IPS-15b (cell line): ENCODE measurements at regions not wholly inside any gene's neighbourhood (a gene's known extent, or its start where the extent isn't known, plus 50 kb on each side); places are given as distances from the start of the nearest gene placed in this dataset.

ENCODE experiments used
- H3K27me3 ChIP-seq: one replicate; pipeline ENCODE4 v1.6.1; 2013; ENCODE audit warnings: low read length; ENCODE audit not compliant: control insufficient read depth, insufficient read depth
- H3K36me3 ChIP-seq: one replicate; pipeline ENCODE4 v1.6.1; 2013; ENCODE audit warnings: low read length; ENCODE audit not compliant: control insufficient read depth, insufficient read depth
- H3K4me1 ChIP-seq: one replicate; pipeline ENCODE4 v1.6.1; 2013; ENCODE audit warnings: mild to moderate bottlenecking, low read length; ENCODE audit not compliant: control insufficient read depth, insufficient read depth
- H3K4me3 ChIP-seq: one replicate; pipeline ENCODE4 v1.5.1; 2013; ENCODE audit warnings: low read depth, low read length
- H3K9ac ChIP-seq: one replicate; pipeline ENCODE4 v1.6.1; 2013; ENCODE audit warnings: low read depth, mild to moderate bottlenecking, low read length
- H3K9me3 ChIP-seq: one replicate; pipeline ENCODE4 v1.6.1; 2013; ENCODE audit warnings: mild to moderate bottlenecking, low read length; ENCODE audit not compliant: control insufficient read depth, insufficient read depth

DNA sequence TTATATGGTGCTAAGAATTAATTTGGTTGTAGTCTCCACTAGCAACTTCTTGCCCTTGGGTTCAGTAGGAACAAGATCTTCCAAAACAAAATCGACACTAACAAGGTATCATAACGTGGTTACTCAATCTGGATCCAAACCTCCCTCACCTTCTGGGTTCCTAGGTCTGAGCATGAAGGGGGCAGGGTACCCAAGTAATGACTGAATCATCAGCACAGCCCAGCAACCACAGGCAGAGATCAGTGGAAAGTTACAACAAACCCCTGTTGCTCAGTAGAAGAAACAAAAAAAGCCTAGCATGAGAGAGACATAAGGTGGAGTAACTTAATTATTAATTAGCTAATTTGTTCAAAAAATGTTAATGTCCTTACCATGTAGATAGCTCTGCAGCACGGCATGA, 221.4 kb downstream of the BLID start:
- no peaks in the 10 kb centered on the region for H3K27me3 ChIP-seq
- H3K9ac ChIP-seq, result no peak overlapping the region
- H3K9me3 ChIP-seq, result no peaks in the 10 kb centered on the region
- H3K4me3 ChIP-seq, result no peak overlapping the region
- H3K36me3 ChIP-seq, result no peaks in the 10 kb centered on the region
- no peaks in the 10 kb centered on the region for H3K4me1 ChIP-seq

DNA sequence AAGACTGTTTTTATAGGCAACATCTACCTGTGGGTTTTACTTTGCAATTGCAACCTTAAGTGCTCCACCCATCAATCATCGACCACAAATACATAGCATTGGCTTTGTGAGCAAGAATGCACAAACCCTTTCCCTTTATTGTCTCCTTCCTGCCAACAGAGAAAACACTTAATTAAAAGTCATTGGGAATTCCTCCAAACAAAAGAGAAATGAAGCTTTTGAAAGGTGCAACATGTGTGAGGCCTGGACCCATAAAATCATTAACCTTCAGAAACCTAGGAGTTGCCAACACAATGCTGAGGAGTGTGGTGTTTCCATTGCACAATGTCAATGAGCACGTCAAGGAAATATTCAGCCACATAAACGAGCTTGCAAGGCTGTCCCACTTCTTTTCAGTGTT, 223.2 kb downstream of the BLID start:
- Histone ChIP-seq H3K4me1 (no peaks in the 10 kb centered on the region), H3K27me3 (no peaks in the 10 kb centered on the region), H3K9ac (no peak overlapping the region), H3K4me3 (no peak overlapping the region), H3K36me3 (no peaks in the 10 kb centered on the region), H3K9me3 (no peaks in the 10 kb centered on the region)

- Histone ChIP-seq H3K36me3 (no peaks in the 10 kb centered on the region), H3K27me3 (no peaks in the 10 kb centered on the region), H3K4me3 (no peak overlapping the region), H3K4me1 (no peaks in the 10 kb centered on the region), H3K9me3 (no peaks in the 10 kb centered on the region), H3K9ac (no peak overlapping the region)
Observed at GRCh38 chr11:121892131-121892681, 223.8 kb downstream of the BLID start.

GRCh38 chr11:121890946-121891515, 225.0 kb downstream of the BLID start:
- H3K4me1 ChIP-seq, result no peaks in the 10 kb centered on the region
- no peaks in the 10 kb centered on the region for H3K36me3 ChIP-seq
- H3K9me3 ChIP-seq, result no peaks in the 10 kb centered on the region
- no peaks in the 10 kb centered on the region for H3K27me3 ChIP-seq
- H3K9ac ChIP-seq, result no peak overlapping the region
- no peak overlapping the region for H3K4me3 ChIP-seq

GRCh38 chr11:121890377-121890776, 225.6 kb downstream of the BLID start:
- Histone ChIP-seq H3K36me3 (no peaks in the 10 kb centered on the region), H3K4me3 (no peak overlapping the region), H3K9me3 (no peaks in the 10 kb centered on the region), H3K27me3 (no peaks in the 10 kb centered on the region), H3K4me1 (no peaks in the 10 kb centered on the region), H3K9ac (no peak overlapping the region)

GRCh38 chr11:121889931-121890330, 226.1 kb downstream of the BLID start:
- no peaks in the 10 kb centered on the region for H3K9me3 ChIP-seq
- H3K4me1 ChIP-seq, result no peaks in the 10 kb centered on the region
- no peak overlapping the region for H3K4me3 ChIP-seq
- H3K9ac ChIP-seq, result no peak overlapping the region
- H3K27me3 ChIP-seq, result no peaks in the 10 kb centered on the region
- no peaks in the 10 kb centered on the region for H3K36me3 ChIP-seq

DNA sequence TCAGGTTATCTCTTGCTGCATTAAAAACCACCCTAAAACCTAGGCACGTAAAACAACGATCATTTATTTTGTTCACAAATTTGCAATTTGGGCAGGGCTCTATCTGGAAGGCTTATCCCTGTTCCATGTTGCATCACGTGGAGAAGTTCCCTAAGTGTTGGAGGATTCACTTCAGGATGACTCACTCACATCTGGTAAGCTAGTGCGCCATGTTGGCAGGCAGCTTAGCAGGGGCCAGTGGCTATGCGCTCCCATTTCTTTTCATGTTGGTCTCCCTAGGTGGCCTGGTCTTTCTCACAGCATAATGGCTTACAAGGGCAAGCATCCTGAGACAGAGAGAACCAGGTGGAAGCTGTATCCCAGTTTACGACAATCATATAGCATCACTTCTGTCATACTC, 226.8 kb downstream of the BLID start:
- H3K9me3 ChIP-seq, result no peaks in the 10 kb centered on the region
- no peaks in the 10 kb centered on the region for H3K27me3 ChIP-seq
- no peaks in the 10 kb centered on the region for H3K4me1 ChIP-seq
- H3K9ac ChIP-seq, result no peak overlapping the region
- H3K4me3 ChIP-seq, result no peak overlapping the region
- no peaks in the 10 kb centered on the region for H3K36me3 ChIP-seq

- no peak overlapping the region for H3K9ac ChIP-seq
- no peak overlapping the region for H3K4me3 ChIP-seq
- no peaks in the 10 kb centered on the region for H3K9me3 ChIP-seq
Observed at GRCh38 chr11:121887976-121888557, 227.9 kb downstream of the BLID start.

GRCh38 chr11:121887569-121887968, 228.4 kb downstream of the BLID start:
- Histone ChIP-seq H3K36me3 (no peaks in the 10 kb centered on the region), H3K9me3 (no peaks in the 10 kb centered on the region), H3K27me3 (no peaks in the 10 kb centered on the region), H3K9ac (no peak overlapping the region), H3K4me1 (no peaks in the 10 kb centered on the region), H3K4me3 (no peak overlapping the region)

More at GRCh38 chr11:121887976-121888557, 227.9 kb downstream of the BLID start:
- Histone ChIP-seq H3K27me3 (no peaks in the 10 kb centered on the region), H3K36me3 (no peaks in the 10 kb centered on the region), H3K4me1 (no peaks in the 10 kb centered on the region)

- Histone ChIP-seq H3K4me3 (no peak overlapping the region), H3K9me3 (no peaks in the 10 kb centered on the region), H3K36me3 (no peaks in the 10 kb centered on the region), H3K9ac (no peak overlapping the region), H3K27me3 (no peaks in the 10 kb centered on the region), H3K4me1 (no peaks in the 10 kb centered on the region)
Observed at GRCh38 chr11:121886996-121887395, 229.0 kb downstream of the BLID start.

DNA sequence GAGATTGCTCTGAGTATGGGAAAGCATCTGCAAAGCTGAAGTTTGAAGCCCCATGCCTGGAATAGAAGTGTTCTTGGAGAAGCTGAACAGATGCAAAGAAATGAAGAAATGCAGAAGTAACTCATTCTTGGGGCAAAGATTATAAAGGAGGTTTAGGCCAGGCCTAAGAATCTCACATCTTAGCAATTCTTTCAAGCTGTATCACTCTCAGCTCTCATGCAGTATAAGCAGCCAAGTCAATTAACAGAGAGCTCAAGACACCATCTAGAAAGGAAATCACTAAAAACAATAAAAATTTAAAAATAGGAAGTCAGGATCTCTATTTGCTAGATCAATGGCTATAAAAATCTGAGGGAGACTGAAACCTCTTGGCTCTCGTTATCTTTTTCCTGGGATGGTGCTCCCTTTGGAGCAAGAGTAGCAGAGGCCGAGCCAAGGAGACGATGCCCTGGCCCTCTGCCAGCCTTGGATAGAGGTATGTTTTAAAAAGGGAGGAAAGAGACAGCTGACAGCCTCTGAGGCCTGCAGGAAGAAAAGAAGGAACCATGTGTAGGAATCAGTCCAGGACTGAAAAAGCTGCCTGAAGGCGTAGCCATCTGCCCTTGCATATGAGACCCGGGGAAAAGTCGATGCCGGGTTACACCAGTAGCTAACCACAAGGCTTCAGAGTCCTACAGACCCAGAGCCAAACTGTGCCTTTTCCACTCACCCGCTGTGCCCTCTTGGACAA, 229.8 kb downstream of the BLID start:
- H3K4me3 ChIP-seq, result no peak overlapping the region
- no peaks in the 10 kb centered on the region for H3K36me3 ChIP-seq
- no peaks in the 10 kb centered on the region for H3K9me3 ChIP-seq
- no peak overlapping the region for H3K9ac ChIP-seq
- H3K4me1 ChIP-seq, result no peaks in the 10 kb centered on the region
- H3K27me3 ChIP-seq, result no peaks in the 10 kb centered on the region

GRCh38 chr11:121884626-121885025, 231.4 kb downstream of the BLID start:
- Histone ChIP-seq H3K4me1 (no peaks in the 10 kb centered on the region), H3K4me3 (no peak overlapping the region), H3K36me3 (no peaks in the 10 kb centered on the region), H3K9ac (no peak overlapping the region), H3K9me3 (no peaks in the 10 kb centered on the region), H3K27me3 (no peaks in the 10 kb centered on the region)
